Epithelial cell of proximal tubule (primary cell): ENCODE measurements at regions not wholly inside any gene's neighbourhood (a gene's known extent, or its start where the extent isn't known, plus 50 kb on each side); places are given as distances from the start of the nearest gene placed in this dataset.

Experiments used
- DNase-seq: peaks from one replicate; pipeline ENCODE4 v3.0.0-alpha.2; 2011; ENCODE audit warnings: low read depth
- H3K4me3 ChIP-seq: 2 replicates; pipeline ENCODE4 v1.5.1; 2011; ENCODE audit warnings: low read depth, mild to moderate bottlenecking, low read length
- TF ChIP-seq, protein P1 (sequence below): conservative IDR thresholded peaks from 2 replicates; pipeline ENCODE4 v1.5.1; 2012; ENCODE audit warnings: low read depth, mild to moderate bottlenecking, low read length

DNA sequence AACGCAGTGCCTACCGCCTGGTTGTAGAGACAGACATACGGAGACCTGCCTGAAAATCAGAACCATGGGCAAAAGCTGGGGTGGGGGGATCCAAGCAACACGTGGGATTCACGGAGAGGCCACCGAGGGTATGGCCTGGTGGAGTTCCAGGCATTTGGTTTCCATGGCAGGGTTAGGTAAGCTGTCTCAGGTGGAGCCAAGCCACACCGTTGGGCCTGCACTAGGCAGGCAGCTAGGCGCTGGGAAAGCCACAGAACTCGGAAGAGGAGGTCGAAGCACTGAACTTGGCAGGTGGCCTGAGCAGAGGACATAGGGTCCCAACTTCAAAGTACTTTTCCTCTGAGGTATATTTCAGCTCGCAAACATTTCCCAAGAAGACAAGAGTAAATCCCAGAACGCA, 111.6 kb downstream of the ISL1 start:
- TF ChIP-seq, protein P1, sequence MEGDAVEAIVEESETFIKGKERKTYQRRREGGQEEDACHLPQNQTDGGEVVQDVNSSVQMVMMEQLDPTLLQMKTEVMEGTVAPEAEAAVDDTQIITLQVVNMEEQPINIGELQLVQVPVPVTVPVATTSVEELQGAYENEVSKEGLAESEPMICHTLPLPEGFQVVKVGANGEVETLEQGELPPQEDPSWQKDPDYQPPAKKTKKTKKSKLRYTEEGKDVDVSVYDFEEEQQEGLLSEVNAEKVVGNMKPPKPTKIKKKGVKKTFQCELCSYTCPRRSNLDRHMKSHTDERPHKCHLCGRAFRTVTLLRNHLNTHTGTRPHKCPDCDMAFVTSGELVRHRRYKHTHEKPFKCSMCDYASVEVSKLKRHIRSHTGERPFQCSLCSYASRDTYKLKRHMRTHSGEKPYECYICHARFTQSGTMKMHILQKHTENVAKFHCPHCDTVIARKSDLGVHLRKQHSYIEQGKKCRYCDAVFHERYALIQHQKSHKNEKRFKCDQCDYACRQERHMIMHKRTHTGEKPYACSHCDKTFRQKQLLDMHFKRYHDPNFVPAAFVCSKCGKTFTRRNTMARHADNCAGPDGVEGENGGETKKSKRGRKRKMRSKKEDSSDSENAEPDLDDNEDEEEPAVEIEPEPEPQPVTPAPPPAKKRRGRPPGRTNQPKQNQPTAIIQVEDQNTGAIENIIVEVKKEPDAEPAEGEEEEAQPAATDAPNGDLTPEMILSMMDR, result no peak
- no peak for DNase-seq
- no peak overlapping the region for H3K4me3 ChIP-seq

DNA sequence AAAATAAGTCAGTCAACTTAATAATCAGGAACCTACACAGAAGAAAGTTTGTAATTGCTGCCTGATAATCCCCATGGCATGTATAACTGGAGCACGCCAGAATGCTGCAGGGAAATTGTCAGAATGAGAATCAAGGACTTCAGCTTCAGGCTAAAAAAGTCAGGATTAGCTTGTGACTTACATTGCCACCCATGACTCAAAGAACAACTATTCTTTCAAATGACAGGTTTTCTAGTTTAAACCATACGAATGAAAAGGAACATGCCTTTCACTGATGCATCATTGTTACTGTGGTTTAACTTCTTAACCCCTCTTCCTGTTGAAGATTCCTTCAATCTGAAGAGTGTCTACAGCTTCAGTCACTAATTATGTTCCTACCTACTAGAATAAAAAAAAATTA, 112.4 kb downstream of the ISL1 start:
- TF ChIP-seq, protein P1, result no peak
- H3K4me3 ChIP-seq, result no peak overlapping the region
- peak; percentile 84 for DNase-seq

DNA sequence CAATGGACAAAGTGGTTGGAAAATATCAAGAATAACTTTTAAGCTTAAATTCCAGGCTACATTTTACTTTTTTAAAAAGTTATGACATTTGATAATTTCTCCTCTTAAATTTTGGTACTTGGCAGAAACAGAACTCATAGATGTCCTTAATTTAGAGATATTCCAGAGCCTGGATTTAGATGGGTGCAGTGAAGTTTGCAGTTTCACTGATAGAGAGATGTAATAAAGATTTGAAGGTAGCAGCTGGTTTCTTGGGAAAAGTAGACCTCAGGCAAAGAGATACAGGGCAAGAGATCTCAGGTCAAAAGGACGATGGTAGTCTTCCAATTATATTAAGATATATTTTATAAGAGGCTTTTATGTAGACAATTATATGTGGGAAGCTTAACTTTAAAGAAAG, 134.6 kb downstream of the ISL1 start:
- TF ChIP-seq, protein P1, result no peak
- DNase-seq, result no peak

DNA sequence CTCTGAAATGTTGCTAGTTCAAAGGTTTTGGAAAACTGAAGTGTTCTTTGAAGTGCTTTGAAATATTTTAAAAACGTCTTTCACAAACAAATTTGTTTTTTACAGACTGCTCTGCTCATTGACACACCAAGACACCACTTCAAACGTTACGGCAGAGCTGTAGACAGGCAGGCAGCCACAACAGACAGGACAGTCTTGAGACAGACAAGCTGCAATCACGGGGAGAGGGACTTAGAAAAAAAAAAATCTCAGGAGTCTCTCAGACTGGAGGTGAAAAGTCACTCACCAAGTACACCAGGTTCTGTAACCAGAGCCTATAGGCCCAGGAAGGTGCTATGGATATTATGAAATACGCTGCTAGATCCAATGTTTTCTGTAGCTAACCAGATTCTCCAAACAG, 135.4 kb downstream of the ISL1 start:
- DNase-seq, result no peak
- TF ChIP-seq, protein P1, result no peak
- no peak overlapping the region for H3K4me3 ChIP-seq

More for the DNA sequence above, 134.6 kb downstream of the ISL1 start:
- no peak overlapping the region for H3K4me3 ChIP-seq

DNA sequence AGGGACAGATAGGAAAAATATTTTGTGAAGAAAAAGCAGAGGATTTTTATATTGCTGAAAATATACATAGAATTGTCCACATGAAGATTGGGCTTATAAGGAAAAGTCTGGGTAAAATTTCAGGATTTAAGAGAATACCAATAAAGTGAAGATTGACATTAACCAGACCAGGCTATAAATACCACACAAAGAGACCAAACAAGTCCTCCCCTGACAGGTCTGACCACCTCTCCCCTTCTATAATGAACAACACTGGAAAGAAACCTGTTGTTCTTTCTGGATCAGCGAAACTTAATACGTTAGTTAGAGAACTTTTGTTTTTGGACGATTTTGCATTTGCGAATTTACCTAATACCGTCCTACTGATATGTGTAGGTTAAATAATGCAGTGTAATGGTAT, 138.3 kb downstream of the ISL1 start:
- TF ChIP-seq, protein P1, result no peak
- H3K4me3 ChIP-seq, result no peak overlapping the region

GRCh38 chr5:51539232-51539631, 156.0 kb downstream of the ISL1 start:
- no peak for DNase-seq

More for the DNA sequence above, 138.3 kb downstream of the ISL1 start:
- DNase-seq, result no peak

More at GRCh38 chr5:51539232-51539631, 156.0 kb downstream of the ISL1 start:
- H3K4me3 ChIP-seq, result no peak overlapping the region
- TF ChIP-seq, protein P1, result no peak
